ENCODE measurements at regions not wholly inside any gene's neighbourhood (a gene's known extent, or its start where the extent isn't known, plus 50 kb on each side); places are given as distances from the start of the nearest gene placed in this dataset.

GRCh38 chr2:41879235-41879916, 168.4 kb upstream of the PKDCC start:
- no peak for TF ChIP-seq CTCF (IDR thresholded peaks at IDR 0.05; ENCODE audit: low read depth, low read length, missing input control)
- TF ChIP-seq JUND (IDR thresholded peaks at IDR 0.05): no peak
- no peak for TF ChIP-seq TAF1 (conservative IDR thresholded peaks at IDR 0.05)
- TF ChIP-seq RXRA (IDR thresholded peaks at IDR 0.05): no peak
- no peak for TF ChIP-seq ZBTB33 (IDR thresholded peaks at IDR 0.05)
- no peak for TF ChIP-seq REST (IDR thresholded peaks at IDR 0.05)
- no peak for TF ChIP-seq MAX (IDR thresholded peaks at IDR 0.05)
- no peak for TF ChIP-seq EGR1 (IDR thresholded peaks at IDR 0.05; ENCODE audit: low read depth in 2 of 2)
- TF ChIP-seq ATF3 (IDR thresholded peaks at IDR 0.05): no peak
- no peak for TF ChIP-seq RAD21 (IDR thresholded peaks at IDR 0.05)
- no peak for TF ChIP-seq GABPA (IDR thresholded peaks at IDR 0.05 in 1 of 2, conservative IDR thresholded peaks at IDR 0.05 in 1 of 2)
- TF ChIP-seq NR2F2 (IDR thresholded peaks at IDR 0.05): no peak
- no peak for TF ChIP-seq YY1 (IDR thresholded peaks at IDR 0.05)
- TF ChIP-seq HNF4G (IDR thresholded peaks at IDR 0.05): no peak
